ENCODE measurements at regions not wholly inside any gene's neighbourhood (a gene's known extent, or its start where the extent isn't known, plus 50 kb on each side); places are given as distances from the start of the nearest gene placed in this dataset.

- TF ChIP-seq, protein P1, sequence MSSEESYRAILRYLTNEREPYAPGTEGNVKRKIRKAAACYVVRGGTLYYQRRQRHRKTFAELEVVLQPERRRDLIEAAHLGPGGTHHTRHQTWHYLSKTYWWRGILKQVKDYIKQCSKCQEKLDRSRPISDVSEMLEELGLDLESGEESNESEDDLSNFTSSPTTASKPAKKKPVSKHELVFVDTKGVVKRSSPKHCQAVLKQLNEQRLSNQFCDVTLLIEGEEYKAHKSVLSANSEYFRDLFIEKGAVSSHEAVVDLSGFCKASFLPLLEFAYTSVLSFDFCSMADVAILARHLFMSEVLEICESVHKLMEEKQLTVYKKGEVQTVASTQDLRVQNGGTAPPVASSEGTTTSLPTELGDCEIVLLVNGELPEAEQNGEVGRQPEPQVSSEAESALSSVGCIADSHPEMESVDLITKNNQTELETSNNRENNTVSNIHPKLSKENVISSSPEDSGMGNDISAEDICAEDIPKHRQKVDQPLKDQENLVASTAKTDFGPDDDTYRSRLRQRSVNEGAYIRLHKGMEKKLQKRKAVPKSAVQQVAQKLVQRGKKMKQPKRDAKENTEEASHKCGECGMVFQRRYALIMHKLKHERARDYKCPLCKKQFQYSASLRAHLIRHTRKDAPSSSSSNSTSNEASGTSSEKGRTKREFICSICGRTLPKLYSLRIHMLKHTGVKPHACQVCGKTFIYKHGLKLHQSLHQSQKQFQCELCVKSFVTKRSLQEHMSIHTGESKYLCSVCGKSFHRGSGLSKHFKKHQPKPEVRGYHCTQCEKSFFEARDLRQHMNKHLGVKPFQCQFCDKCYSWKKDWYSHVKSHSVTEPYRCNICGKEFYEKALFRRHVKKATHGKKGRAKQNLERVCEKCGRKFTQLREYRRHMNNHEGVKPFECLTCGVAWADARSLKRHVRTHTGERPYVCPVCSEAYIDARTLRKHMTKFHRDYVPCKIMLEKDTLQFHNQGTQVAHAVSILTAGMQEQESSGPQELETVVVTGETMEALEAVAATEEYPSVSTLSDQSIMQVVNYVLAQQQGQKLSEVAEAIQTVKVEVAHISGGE (CRISPR knock-in tag; IDR thresholded peaks at IDR 0.05), result no peak
- TF ChIP-seq EP300 (IDR thresholded peaks at IDR 0.05; ENCODE audit: low read length), result peak; percentile 41; the same call in 1 of the 2 replicates
- TF ChIP-seq, protein P2, sequence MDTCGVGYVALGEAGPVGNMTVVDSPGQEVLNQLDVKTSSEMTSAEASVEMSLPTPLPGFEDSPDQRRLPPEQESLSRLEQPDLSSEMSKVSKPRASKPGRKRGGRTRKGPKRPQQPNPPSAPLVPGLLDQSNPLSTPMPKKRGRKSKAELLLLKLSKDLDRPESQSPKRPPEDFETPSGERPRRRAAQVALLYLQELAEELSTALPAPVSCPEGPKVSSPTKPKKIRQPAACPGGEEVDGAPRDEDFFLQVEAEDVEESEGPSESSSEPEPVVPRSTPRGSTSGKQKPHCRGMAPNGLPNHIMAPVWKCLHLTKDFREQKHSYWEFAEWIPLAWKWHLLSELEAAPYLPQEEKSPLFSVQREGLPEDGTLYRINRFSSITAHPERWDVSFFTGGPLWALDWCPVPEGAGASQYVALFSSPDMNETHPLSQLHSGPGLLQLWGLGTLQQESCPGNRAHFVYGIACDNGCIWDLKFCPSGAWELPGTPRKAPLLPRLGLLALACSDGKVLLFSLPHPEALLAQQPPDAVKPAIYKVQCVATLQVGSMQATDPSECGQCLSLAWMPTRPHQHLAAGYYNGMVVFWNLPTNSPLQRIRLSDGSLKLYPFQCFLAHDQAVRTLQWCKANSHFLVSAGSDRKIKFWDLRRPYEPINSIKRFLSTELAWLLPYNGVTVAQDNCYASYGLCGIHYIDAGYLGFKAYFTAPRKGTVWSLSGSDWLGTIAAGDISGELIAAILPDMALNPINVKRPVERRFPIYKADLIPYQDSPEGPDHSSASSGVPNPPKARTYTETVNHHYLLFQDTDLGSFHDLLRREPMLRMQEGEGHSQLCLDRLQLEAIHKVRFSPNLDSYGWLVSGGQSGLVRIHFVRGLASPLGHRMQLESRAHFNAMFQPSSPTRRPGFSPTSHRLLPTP (IDR thresholded peaks at IDR 0.05; ENCODE audit: borderline replicate concordance, extremely low read depth, insufficient read length), result no peak
- no peak for TF ChIP-seq PCBP1 (IDR thresholded peaks at IDR 0.05; ENCODE audit: low read depth, low read length, poor library complexity, severe bottlenecking)
- TF ChIP-seq ZC3H11A (IDR thresholded peaks at IDR 0.05; ENCODE audit: low read depth, low read length), result no peak
- TF ChIP-seq ATF1 (CRISPR knock-in tag; IDR thresholded peaks at IDR 0.05), result no peak
- TF ChIP-seq ATF1 (tag; IDR thresholded peaks at IDR 0.05), result no peak
- 0 out of 2 replicates have a peak, but pooled peaks have one; percentile 18 for TF ChIP-seq BACH1 (tag; IDR thresholded peaks at IDR 0.05)
- TF ChIP-seq HMGN3 (IDR thresholded peaks at IDR 0.05; ENCODE audit: borderline replicate concordance, extremely low read depth, insufficient read length, low read depth, low read length), result no peak
- TF ChIP-seq ZNF133 (CRISPR knock-in tag; IDR thresholded peaks at IDR 0.05), result no peak
- TF ChIP-seq HDAC1 (IDR thresholded peaks at IDR 0.05), result peak in 1 of 2 experiments; percentile 55; a peak in 2 of 4 replicates
- no peak for TF ChIP-seq HNRNPUL1 (IDR thresholded peaks at IDR 0.05; ENCODE audit: low read length)
- no peak for TF ChIP-seq RBM14 (IDR thresholded peaks at IDR 0.05; ENCODE audit: borderline replicate concordance, insufficient read depth, low read depth, low read length)
- TF ChIP-seq, protein P3, sequence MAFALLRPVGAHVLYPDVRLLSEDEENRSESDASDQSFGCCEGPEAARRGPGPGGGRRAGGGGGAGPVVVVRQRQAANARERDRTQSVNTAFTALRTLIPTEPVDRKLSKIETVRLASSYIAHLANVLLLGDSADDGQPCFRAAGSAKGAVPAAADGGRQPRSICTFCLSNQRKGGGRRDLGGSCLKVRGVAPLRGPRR (CRISPR knock-in tag; IDR thresholded peaks at IDR 0.05), result no peak
- no peak for TF ChIP-seq PHF8 (IDR thresholded peaks at IDR 0.05; ENCODE audit: borderline replicate concordance, low read length)
- no peak for TF ChIP-seq OTX1 (CRISPR knock-in tag; IDR thresholded peaks at IDR 0.05)
- TF ChIP-seq ZNF316 (IDR thresholded peaks at IDR 0.05), result peak; percentile 53
- TF ChIP-seq SIX5 (IDR thresholded peaks at IDR 0.05; ENCODE audit: borderline replicate concordance in 1 of 2, insufficient read depth in 1 of 2, low read depth in 1 of 2, low read length in 2 of 2), result no peak
- no peak for TF ChIP-seq ZNF717 (CRISPR knock-in tag; IDR thresholded peaks at IDR 0.05)
- no peak for TF ChIP-seq ZNF75A (CRISPR knock-in tag; IDR thresholded peaks at IDR 0.05)
- no peak for TF ChIP-seq ZNF384 (IDR thresholded peaks at IDR 0.05; ENCODE audit: low read depth, low read length)
- TF ChIP-seq DMBX1 (CRISPR knock-in tag; IDR thresholded peaks at IDR 0.05; ENCODE audit: borderline replicate concordance), result peak; percentile 79; the same call in 1 of the 2 replicates
- no peak for TF ChIP-seq TSC22D4 (tag; IDR thresholded peaks at IDR 0.05)
- no peak for TF ChIP-seq KAT7 (CRISPR knock-in tag; IDR thresholded peaks at IDR 0.05; ENCODE audit: borderline replicate concordance)
These were observed 58.0 kb upstream of the JAK2 start (continued) for GRCh38 chr9:4927043-4927471.
